ENCODE measurements at regions not wholly inside any gene's neighbourhood (a gene's known extent, or its start where the extent isn't known, plus 50 kb on each side); places are given as distances from the start of the nearest gene placed in this dataset.
A peak's percentile ranks its signal among the peaks of the same experiment; 100 is the strongest.

GRCh38 chr22:47944941-47945340 lies 1182.5 kb downstream of the TBC1D22A start:
- TF ChIP-seq SPI1 (IDR thresholded peaks at IDR 0.05; ENCODE audit: low read depth, low read length) (no peak), POLR2A (IDR thresholded peaks at IDR 0.05; ENCODE audit: low read depth, low read length) (no peak), TAF1 (IDR thresholded peaks at IDR 0.05; ENCODE audit: low read depth, low read length) (no peak), POU2F2 (IDR thresholded peaks at IDR 0.05; ENCODE audit: low read depth, low read length) (no peak), POLR2AphosphoS5 (IDR thresholded peaks at IDR 0.05; ENCODE audit: low read depth, low read length) (no peak)
- no peak for FAIRE-seq
- no peak for DNase-seq (ENCODE audit: insufficient read length, low spot score)

GRCh38 chr22:47943729-47944700 lies 1181.6 kb downstream of the TBC1D22A start:
- no peak for DNase-seq (ENCODE audit: insufficient read length, low spot score)
- no peak for FAIRE-seq
- TF ChIP-seq SPI1 (IDR thresholded peaks at IDR 0.05; ENCODE audit: low read depth, low read length) (peak; percentile 56; the same call in 1 of the 2 replicates), TAF1 (IDR thresholded peaks at IDR 0.05; ENCODE audit: low read depth, low read length) (no peak), PAX5 (IDR thresholded peaks at IDR 0.05; ENCODE audit: insufficient read depth, low read length, severe bottlenecking) (no peak), POLR2A (IDR thresholded peaks at IDR 0.05; ENCODE audit: low read depth, low read length) (no peak), POU2F2 (IDR thresholded peaks at IDR 0.05; ENCODE audit: low read depth, low read length) (no peak)

- DNase-seq (ENCODE audit: insufficient read length, low spot score): no peak
- TF ChIP-seq POLR2AphosphoS5 (IDR thresholded peaks at IDR 0.05; ENCODE audit: low read depth, low read length) (no peak), TAF1 (IDR thresholded peaks at IDR 0.05; ENCODE audit: low read depth, low read length) (no peak), POU2F2 (IDR thresholded peaks at IDR 0.05; ENCODE audit: low read depth, low read length) (no peak), SPI1 (IDR thresholded peaks at IDR 0.05; ENCODE audit: low read depth, low read length) (no peak), PAX5 (IDR thresholded peaks at IDR 0.05; ENCODE audit: insufficient read depth, low read length, severe bottlenecking) (no peak), POLR2A (IDR thresholded peaks at IDR 0.05; ENCODE audit: low read depth, low read length) (no peak)
- FAIRE-seq: no peak
Observed at GRCh38 chr22:47940211-47940610, 1177.8 kb downstream of the TBC1D22A start.

GRCh38 chr22:47933891-47934290 lies 1171.4 kb downstream of the TBC1D22A start:
- DNase-seq (ENCODE audit: insufficient read length, low spot score) (no peak), FAIRE-seq (no peak)
- TF ChIP-seq POLR2AphosphoS5 (IDR thresholded peaks at IDR 0.05; ENCODE audit: low read depth, low read length) (no peak), PAX5 (IDR thresholded peaks at IDR 0.05; ENCODE audit: insufficient read depth, low read length, severe bottlenecking) (no peak), POU2F2 (IDR thresholded peaks at IDR 0.05; ENCODE audit: low read depth, low read length) (no peak), TAF1 (IDR thresholded peaks at IDR 0.05; ENCODE audit: low read depth, low read length) (no peak), POLR2A (IDR thresholded peaks at IDR 0.05; ENCODE audit: low read depth, low read length) (no peak), SPI1 (IDR thresholded peaks at IDR 0.05; ENCODE audit: low read depth, low read length) (no peak)

GRCh38 chr22:47933226-47933625 lies 1170.8 kb downstream of the TBC1D22A start:
- TF ChIP-seq POU2F2 (IDR thresholded peaks at IDR 0.05; ENCODE audit: low read depth, low read length): no peak
- TF ChIP-seq SPI1 (IDR thresholded peaks at IDR 0.05; ENCODE audit: low read depth, low read length): no peak
- no peak for TF ChIP-seq POLR2AphosphoS5 (IDR thresholded peaks at IDR 0.05; ENCODE audit: low read depth, low read length)
- TF ChIP-seq PAX5 (IDR thresholded peaks at IDR 0.05; ENCODE audit: insufficient read depth, low read length, severe bottlenecking): no peak
- TF ChIP-seq TAF1 (IDR thresholded peaks at IDR 0.05; ENCODE audit: low read depth, low read length): no peak
- no peak for TF ChIP-seq POLR2A (IDR thresholded peaks at IDR 0.05; ENCODE audit: low read depth, low read length)
- DNase-seq (ENCODE audit: insufficient read length, low spot score) (no peak), FAIRE-seq (no peak)

GRCh38 chr22:47929646-47930185 lies 1167.3 kb downstream of the TBC1D22A start:
- DNase-seq (ENCODE audit: insufficient read length, low spot score): no peak
- TF ChIP-seq PAX5 (IDR thresholded peaks at IDR 0.05; ENCODE audit: insufficient read depth, low read length, severe bottlenecking) (no peak), POU2F2 (IDR thresholded peaks at IDR 0.05; ENCODE audit: low read depth, low read length) (no peak), POLR2A (IDR thresholded peaks at IDR 0.05; ENCODE audit: low read depth, low read length) (no peak), TAF1 (IDR thresholded peaks at IDR 0.05; ENCODE audit: low read depth, low read length) (no peak), POLR2AphosphoS5 (IDR thresholded peaks at IDR 0.05; ENCODE audit: low read depth, low read length) (no peak), SPI1 (IDR thresholded peaks at IDR 0.05; ENCODE audit: low read depth, low read length) (no peak)
- FAIRE-seq: no peak

GRCh38 chr22:47929073-47929472 lies 1166.6 kb downstream of the TBC1D22A start:
- no peak for DNase-seq (ENCODE audit: insufficient read length, low spot score)
- TF ChIP-seq SPI1 (IDR thresholded peaks at IDR 0.05; ENCODE audit: low read depth, low read length): no peak
- TF ChIP-seq PAX5 (IDR thresholded peaks at IDR 0.05; ENCODE audit: insufficient read depth, low read length, severe bottlenecking): no peak
- TF ChIP-seq POLR2A (IDR thresholded peaks at IDR 0.05; ENCODE audit: low read depth, low read length): no peak
- TF ChIP-seq POU2F2 (IDR thresholded peaks at IDR 0.05; ENCODE audit: low read depth, low read length): no peak
- no peak for TF ChIP-seq TAF1 (IDR thresholded peaks at IDR 0.05; ENCODE audit: low read depth, low read length)
- no peak for TF ChIP-seq POLR2AphosphoS5 (IDR thresholded peaks at IDR 0.05; ENCODE audit: low read depth, low read length)
- no peak for FAIRE-seq

GRCh38 chr22:47928631-47929030 lies 1166.2 kb downstream of the TBC1D22A start:
- FAIRE-seq (no peak), DNase-seq (ENCODE audit: insufficient read length, low spot score) (no peak)
- no peak for TF ChIP-seq SPI1 (IDR thresholded peaks at IDR 0.05; ENCODE audit: low read depth, low read length)
- no peak for TF ChIP-seq POLR2AphosphoS5 (IDR thresholded peaks at IDR 0.05; ENCODE audit: low read depth, low read length)
- TF ChIP-seq PAX5 (IDR thresholded peaks at IDR 0.05; ENCODE audit: insufficient read depth, low read length, severe bottlenecking): no peak
- no peak for TF ChIP-seq TAF1 (IDR thresholded peaks at IDR 0.05; ENCODE audit: low read depth, low read length)
- no peak for TF ChIP-seq POLR2A (IDR thresholded peaks at IDR 0.05; ENCODE audit: low read depth, low read length)
- no peak for TF ChIP-seq POU2F2 (IDR thresholded peaks at IDR 0.05; ENCODE audit: low read depth, low read length)

- TF ChIP-seq POU2F2 (IDR thresholded peaks at IDR 0.05; ENCODE audit: low read depth, low read length): no peak
- TF ChIP-seq PAX5 (IDR thresholded peaks at IDR 0.05; ENCODE audit: insufficient read depth, low read length, severe bottlenecking): no peak
- no peak for TF ChIP-seq POLR2AphosphoS5 (IDR thresholded peaks at IDR 0.05; ENCODE audit: low read depth, low read length)
- TF ChIP-seq POLR2A (IDR thresholded peaks at IDR 0.05; ENCODE audit: low read depth, low read length): no peak
- no peak for TF ChIP-seq TAF1 (IDR thresholded peaks at IDR 0.05; ENCODE audit: low read depth, low read length)
- TF ChIP-seq SPI1 (IDR thresholded peaks at IDR 0.05; ENCODE audit: low read depth, low read length): no peak
- DNase-seq (ENCODE audit: insufficient read length, low spot score) (no peak), FAIRE-seq (no peak)
Observed at GRCh38 chr22:47927648-47928210, 1165.3 kb downstream of the TBC1D22A start.

Measured in GM12891 (cell line).